Epithelial cell of proximal tubule (primary cell): ENCODE measurements at regions not wholly inside any gene's neighbourhood (a gene's known extent, or its start where the extent isn't known, plus 50 kb on each side); places are given as distances from the start of the nearest gene placed in this dataset.

Experiments used
- DNase-seq: peaks from one replicate; pipeline ENCODE4 v3.0.0-alpha.2; 2011; ENCODE audit warnings: low read depth
- H3K4me3 ChIP-seq: 2 replicates; pipeline ENCODE4 v1.5.1; 2011; ENCODE audit warnings: low read depth, mild to moderate bottlenecking, low read length
- TF ChIP-seq, protein P1 (sequence below): conservative IDR thresholded peaks from 2 replicates; pipeline ENCODE4 v1.5.1; 2012; ENCODE audit warnings: low read depth, mild to moderate bottlenecking, low read length

DNA sequence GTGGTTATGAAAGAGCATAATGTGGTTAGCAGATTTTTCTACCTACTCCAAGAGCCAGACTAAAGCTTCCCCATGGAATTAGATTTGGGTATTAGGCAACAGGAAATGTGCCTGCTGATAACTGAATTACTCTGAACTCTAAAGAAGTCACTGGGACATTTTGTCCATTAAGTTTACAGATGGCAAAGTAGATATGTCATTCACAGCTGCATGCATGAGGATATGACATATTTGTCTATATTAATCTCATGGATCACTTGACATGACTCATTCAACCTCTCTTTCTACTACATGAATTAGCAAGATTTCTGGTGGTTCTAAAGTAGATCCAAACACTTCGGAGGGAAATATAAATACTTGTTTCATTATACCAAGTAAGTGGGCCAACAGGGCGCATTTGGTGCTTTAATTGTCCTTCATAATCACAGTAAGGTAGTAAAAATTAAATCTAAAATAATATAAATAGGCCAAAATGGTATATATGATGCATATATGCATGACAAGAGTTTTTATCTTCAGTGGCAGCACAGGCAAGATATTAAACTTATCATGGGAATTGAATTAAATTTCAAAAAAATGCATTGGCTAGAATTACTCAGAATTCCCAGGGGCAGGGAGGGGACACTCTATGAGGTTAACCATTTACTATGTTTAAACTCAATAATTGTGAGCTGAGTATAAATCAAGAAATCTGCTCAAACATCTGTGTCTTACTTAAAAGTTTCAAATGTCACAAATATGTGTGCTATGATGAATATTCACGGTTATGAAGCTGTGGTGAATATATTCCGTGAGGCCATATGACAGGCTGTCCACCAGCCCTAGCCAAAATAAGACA, 365.3 kb upstream of the KCNMB2 start:
- DNase-seq: peak; percentile 23
- H3K4me3 ChIP-seq: no peak overlapping the region
- TF ChIP-seq, protein P1, sequence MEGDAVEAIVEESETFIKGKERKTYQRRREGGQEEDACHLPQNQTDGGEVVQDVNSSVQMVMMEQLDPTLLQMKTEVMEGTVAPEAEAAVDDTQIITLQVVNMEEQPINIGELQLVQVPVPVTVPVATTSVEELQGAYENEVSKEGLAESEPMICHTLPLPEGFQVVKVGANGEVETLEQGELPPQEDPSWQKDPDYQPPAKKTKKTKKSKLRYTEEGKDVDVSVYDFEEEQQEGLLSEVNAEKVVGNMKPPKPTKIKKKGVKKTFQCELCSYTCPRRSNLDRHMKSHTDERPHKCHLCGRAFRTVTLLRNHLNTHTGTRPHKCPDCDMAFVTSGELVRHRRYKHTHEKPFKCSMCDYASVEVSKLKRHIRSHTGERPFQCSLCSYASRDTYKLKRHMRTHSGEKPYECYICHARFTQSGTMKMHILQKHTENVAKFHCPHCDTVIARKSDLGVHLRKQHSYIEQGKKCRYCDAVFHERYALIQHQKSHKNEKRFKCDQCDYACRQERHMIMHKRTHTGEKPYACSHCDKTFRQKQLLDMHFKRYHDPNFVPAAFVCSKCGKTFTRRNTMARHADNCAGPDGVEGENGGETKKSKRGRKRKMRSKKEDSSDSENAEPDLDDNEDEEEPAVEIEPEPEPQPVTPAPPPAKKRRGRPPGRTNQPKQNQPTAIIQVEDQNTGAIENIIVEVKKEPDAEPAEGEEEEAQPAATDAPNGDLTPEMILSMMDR: no peak

DNA sequence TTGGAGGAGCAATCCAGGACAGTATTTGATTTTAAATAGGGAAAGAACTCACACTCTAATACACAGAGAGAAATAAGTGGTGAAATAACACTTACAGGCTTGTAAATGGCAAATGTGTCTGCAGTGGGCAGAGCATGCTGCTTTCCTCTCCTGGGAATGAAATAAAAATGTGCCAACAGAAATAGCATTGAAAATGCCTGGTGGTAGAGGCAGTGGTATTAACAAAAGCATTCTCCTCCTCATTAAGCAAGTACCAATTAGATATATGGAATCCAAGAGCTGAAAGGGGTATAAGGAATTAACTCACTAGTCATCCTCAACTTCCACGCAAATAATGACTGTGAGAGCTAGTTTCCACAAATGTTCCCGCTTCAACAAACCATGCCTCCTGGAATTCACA, 364.1 kb upstream of the KCNMB2 start:
- H3K4me3 ChIP-seq: no peak overlapping the region
- DNase-seq: no peak
- TF ChIP-seq, protein P1: no peak

DNA sequence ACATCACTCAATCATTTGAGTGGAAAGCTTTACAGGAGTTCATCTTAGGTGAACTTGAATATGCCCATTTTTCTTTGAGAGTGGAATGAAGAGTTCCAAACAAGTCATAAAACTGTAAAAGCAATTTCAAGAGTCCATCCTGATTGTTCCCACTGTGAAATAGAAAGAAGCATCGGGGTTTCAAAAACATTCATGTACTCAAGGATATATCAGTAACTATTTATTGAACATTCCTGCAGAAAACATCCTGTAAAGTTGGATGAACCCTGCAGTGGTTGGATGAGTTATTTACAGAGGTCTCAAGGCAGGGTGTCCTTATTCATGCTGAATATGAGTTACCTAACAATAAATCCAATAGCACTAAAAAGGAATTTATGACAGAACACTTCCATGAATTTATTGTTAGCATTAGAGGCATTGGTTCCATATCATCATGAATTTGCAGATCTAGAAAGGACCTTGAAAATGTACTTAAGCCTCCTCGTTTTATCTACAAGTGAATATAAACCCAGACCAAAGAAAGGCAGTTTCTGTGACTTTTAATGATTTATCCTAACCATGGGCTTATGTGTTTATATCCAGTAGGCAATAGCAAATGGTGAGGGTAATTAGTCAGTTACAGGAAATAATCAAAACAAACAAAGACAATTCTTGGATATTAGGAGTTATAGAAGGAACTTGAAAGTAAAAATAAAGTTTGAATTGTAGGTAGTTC, 361.9 kb upstream of the KCNMB2 start:
- peak; percentile 36 for DNase-seq
- H3K4me3 ChIP-seq: no peak overlapping the region
- TF ChIP-seq, protein P1: no peak

DNA sequence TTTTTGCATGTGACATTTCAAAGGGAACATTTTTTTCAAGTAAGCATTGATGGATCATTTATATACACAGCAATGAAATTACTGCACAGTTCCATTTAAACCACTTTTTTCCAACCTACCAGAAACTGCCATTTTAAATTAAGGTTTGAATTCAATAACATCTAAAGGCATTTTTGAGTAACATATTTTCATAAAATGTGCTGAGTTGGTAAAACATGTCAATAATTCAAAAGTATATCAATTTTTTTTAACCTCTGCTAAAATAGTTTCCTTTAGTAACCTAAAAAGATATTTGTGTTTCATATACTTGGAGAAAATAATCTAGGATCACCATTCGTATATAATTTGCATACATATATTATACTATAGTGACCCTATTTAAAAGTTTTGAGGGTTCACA, 355.1 kb upstream of the KCNMB2 start:
- TF ChIP-seq, protein P1: no peak
- no peak for DNase-seq
- H3K4me3 ChIP-seq: no peak overlapping the region

DNA sequence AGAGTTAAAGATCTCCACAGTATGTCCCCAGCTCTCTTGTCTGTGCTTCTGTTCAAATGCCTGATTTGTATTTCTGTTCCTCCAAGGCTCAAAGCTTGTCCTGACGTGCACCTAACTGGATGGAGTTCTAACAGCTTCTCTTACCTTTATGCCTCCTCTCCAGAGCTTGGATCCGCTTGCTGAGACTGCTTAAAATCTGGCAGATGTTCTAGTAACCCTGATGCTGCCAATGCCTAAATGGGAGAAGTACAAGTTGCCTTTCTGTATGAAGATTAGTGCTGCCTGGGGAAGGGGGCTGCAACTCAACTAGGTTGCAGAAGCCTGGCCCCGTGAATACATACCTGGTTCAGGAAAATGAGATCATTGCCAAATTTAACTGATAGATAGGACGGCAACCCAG, 354.5 kb upstream of the KCNMB2 start:
- no peak overlapping the region for H3K4me3 ChIP-seq
- DNase-seq: no peak

DNA sequence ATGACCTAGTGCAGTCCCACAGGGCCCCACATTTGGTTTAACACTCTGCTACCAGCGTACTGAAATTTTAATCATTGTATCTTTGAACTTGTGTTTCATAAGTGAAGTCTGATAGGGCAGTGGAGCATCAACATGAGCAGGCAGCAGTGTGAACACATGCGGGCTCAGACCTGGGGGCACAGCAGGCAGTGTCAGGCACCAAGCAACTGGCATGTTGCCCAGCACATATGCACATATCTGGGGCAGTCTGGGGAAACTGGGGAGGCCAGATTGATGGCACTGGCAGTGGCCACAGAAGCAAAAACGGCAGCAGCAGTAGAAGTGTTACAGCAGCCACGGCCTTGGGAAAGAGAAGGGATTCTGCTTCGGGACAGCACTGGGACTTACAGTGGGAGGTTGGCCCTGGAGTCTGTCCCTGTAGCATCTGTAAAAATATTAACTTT, 353.9 kb upstream of the KCNMB2 start:
- no peak overlapping the region for H3K4me3 ChIP-seq
- no peak for DNase-seq
- TF ChIP-seq, protein P1: no peak

More for the DNA sequence above, 354.5 kb upstream of the KCNMB2 start:
- TF ChIP-seq, protein P1: no peak

DNA sequence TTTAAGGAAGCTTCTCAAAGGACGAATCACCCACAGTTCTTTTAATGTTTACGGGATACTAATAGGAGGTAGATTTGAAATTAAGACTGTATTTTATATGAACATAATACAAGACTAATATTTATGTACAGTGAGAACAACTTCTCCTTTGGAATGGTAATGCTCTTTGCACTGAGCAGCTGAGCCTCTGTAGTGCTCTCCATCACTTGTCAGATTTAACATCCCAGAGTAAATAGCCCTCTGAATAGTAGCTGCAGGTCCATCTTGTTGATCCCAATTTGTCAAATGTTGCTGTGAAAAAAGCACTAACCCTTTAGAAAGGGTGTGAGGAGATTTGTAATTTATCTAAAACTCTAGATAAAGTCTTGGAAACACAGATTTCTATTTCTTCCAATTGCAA, 351.4 kb upstream of the KCNMB2 start:
- no peak overlapping the region for H3K4me3 ChIP-seq
- DNase-seq: no peak
- TF ChIP-seq, protein P1: no peak
